ENCODE measurements at regions not wholly inside any gene's neighbourhood (a gene's known extent, or its start where the extent isn't known, plus 50 kb on each side); places are given as distances from the start of the nearest gene placed in this dataset.

- DNase-seq (ENCODE audit: low spot score) = no peak
Measured at GRCh38 chr6:140980265-140980887, 1152.3 kb upstream of the GJE1 start.

DNA sequence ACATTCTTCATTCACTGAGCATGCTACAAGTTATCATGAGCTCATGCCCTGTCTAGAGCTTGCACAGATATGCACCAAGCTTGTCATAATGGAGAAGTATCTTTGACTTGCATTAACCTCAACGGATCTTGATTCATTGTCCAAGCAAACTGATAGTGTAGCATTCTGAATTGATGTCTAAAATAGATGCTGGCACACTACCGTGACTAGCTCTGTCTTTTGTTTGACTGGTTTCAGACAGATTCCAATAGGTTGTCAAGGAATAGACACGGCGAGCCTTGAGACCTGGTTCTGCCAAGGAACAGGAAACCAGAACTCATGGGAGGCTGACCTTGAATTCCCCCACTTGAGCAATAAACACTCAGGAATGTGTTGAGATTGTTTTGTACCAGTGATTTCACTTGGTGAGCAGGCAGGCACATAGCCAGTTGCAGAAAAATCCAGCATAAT, 1153.1 kb upstream of the GJE1 start:
- peak; percentile 17 for DNase-seq (ENCODE audit: low spot score)

DNA sequence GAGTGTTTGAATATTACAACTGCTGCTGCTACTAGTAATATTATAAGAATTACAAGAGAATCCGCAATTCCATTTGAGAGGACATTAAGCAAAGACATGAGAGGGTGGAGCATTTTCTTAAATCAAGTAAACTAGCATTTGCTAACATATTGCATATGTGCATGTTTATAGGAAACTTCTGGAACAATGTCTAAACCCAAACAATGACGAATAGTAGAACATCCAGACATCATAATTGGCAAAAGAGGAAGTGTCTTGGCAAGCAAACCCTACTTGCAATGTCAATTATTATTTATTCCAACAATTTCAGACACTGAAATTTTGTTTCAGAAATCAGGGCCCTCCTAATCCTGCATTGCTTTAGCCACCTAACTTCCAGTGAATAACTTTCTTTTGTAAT, 1155.3 kb upstream of the GJE1 start:
- DNase-seq (ENCODE audit: low spot score) = no peak

GRCh38 chr6:140976806-140977205, 1155.9 kb upstream of the GJE1 start:
- no peak for DNase-seq (ENCODE audit: low spot score)

DNA sequence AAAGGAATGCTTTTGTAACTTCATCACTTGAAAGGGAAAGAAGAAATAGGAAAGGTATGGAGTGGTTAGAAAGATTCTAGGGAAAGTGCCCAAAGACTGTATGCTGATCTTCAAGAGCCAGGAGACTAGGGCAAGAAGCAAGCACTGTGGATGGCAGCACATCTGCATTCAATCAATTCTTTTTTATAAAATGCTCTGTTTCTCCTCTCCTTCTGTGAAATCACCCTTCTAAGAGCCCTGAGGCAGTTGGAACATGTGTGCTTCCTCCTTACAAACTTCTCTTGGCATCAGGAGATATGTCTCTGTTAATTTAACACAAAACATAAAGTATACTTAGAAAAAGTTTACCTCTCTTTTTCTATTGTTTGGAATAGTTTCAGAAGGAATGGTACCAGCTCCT, 1162.2 kb upstream of the GJE1 start:
- no peak for DNase-seq (ENCODE audit: low spot score)

DNA sequence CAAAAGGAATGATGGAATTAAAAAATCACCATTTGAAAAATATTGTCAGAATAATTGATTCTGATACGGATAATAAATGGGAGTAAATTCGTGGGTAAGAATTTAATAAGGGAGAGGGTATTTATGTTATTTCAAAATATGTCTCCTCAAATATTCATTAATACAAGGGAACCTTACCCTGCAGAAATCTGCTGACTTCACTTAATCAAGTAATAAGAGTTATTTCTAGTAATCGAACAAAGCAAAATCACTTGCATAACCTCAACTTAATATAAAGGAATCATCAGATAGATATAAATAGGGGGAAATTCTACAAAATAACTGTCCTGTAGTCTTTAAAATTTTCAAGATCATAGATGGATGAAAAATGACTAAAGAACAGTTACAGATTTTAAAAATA, 1164.7 kb upstream of the GJE1 start:
- DNase-seq (ENCODE audit: low spot score) = no peak

DNA sequence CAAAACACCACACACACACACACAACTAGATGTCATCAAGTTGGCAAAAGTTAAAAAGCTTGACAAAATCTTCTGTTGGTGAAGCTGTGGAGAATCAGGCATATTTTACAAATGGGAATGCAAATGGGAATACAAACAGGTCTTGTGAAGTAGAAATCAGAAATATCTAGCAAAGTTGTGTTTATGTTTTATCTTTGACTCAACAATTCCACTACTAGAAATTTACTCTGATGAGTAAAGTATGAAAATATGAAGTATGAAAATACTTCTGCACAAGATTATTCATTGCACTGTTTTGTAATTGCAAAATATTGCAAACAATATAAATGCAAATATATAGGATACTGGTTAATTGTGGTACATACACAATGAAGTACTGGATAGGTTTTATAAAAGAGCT, 1166.0 kb upstream of the GJE1 start:
- no peak for DNase-seq (ENCODE audit: low spot score)

DNA sequence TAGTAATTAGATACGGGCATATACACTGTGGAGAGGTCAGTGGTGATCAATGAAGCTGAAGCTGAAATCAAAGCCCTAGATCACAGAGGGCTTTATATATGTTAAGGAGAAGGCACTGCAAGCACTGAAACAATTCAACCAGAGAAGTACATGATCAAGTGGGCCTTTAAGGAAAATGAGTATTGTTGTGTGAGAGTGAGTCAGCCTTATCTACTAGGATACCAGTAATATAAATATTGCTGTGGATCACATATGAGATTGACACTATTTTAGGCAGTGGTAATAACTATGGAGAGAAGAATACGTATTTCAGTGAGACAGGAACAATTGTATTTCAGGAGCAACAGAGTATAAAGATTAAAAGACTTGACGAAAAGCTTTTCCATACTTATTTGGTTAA, 1172.2 kb upstream of the GJE1 start:
- no peak for DNase-seq (ENCODE audit: low spot score)

- no peak for DNase-seq (ENCODE audit: low spot score)
Measured at GRCh38 chr6:140957386-140957785, 1175.3 kb upstream of the GJE1 start.

DNA sequence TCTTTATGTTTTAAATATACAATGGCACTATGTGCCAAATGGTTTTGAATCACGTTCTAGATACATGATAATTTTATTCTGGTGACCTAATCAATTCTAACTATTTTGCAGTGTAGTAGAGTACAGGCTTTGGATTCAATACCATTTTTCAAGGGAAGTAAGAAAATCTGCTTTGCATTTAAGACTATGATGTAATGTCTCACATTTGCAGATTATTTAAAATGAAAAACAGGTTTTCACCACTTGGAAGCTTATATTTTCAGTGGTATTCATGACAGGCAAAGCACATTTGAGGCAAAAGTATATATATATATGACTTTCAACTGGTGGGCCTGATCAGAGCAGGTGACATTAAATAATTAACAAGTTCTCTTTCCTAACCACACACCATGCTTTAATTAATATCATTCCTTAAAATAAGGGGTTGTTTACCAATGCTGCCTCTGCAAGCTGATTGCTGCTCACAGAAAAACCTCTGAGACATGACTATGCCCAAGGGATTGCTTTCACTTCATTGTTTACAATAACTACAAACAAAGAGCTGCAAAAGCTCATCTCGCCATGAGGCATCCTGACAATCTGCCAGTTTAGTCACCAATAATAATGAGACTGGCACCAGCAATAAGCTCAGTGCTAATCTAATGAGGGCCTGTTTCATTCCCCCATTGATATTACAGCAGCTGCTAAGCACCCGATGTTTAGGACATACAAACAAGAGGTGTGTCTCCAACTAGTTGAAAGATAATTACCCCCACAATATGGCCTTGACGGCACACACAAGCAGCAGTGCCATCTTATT, 1176.0 kb upstream of the GJE1 start:
- DNase-seq (ENCODE audit: low spot score) = no peak

DNA sequence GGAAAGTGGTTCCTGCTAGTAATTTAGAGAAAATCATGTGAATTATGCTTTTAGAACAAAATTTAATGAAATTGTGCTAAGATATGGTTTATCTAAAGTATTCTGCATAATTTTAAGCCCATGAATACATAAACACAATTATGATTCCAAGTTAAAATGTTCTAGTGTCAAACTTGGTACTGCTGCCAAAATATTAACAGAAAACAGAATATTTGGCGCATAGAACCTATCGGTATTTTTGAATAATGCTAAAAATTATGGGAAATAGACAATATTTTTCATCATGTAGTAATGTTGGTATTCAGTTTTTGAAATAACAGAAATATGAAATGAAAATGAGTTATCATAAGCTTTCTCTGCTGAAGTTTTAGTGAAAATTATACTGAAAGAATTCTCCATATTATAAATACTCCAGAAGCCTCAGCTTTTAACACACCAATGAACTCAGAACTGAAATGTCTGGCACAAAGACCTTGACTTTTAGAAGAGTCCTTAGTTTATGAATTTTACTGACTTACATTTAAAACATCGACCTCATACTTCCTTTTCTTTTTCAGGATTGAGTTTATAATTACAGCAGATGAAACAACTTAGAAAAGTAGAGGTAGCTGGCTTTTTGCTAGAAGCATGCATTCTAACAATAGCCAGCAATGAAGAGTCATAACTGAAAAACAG, 1192.3 kb upstream of the GJE1 start:
- DNase-seq (ENCODE audit: low spot score) = no peak

- no peak for DNase-seq (ENCODE audit: low spot score)
Measured at GRCh38 chr6:140932909-140933308, 1199.8 kb upstream of the GJE1 start.

GRCh38 chr6:140931581-140931980, 1201.1 kb upstream of the GJE1 start:
- DNase-seq (ENCODE audit: low spot score) = no peak

DNA sequence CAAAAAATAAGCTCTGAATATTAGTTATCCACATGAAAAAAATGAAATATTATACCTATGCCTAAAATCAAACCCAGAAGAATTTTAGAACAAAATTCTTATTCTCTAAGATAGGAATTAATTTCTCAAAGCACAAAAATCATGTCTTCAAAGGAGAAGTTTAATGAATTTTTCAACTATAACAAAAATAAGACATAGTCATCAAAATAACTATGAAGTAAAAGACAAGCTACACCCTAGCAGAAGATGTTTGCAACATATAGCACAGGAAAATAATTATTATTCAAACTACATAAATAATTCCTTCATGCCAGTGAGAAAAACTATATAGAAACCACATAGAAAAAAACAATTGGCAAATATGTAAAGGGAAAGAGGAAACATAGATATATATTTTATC, 1203.6 kb upstream of the GJE1 start:
- no peak for DNase-seq (ENCODE audit: low spot score)

DNA sequence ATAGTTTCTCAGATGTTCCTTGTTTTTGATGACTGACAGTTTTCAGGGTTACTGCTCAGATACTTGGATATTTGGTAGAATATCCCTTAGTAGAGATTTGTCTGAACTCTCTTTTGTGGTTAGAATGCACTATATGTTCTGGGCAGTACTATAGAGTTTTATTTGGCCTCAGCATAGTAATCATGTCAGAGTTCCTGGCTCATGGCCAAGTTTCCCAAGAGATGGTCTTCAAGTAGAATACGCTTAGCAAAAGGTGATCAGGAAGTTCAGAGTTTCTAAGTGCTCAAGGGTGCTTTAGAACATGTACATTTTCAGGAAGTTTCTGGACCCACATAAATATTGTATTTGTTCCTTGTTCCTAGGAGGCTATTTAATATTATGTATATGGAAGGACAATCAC, 1209.7 kb upstream of the GJE1 start:
- DNase-seq (ENCODE audit: low spot score) = no peak

DNA sequence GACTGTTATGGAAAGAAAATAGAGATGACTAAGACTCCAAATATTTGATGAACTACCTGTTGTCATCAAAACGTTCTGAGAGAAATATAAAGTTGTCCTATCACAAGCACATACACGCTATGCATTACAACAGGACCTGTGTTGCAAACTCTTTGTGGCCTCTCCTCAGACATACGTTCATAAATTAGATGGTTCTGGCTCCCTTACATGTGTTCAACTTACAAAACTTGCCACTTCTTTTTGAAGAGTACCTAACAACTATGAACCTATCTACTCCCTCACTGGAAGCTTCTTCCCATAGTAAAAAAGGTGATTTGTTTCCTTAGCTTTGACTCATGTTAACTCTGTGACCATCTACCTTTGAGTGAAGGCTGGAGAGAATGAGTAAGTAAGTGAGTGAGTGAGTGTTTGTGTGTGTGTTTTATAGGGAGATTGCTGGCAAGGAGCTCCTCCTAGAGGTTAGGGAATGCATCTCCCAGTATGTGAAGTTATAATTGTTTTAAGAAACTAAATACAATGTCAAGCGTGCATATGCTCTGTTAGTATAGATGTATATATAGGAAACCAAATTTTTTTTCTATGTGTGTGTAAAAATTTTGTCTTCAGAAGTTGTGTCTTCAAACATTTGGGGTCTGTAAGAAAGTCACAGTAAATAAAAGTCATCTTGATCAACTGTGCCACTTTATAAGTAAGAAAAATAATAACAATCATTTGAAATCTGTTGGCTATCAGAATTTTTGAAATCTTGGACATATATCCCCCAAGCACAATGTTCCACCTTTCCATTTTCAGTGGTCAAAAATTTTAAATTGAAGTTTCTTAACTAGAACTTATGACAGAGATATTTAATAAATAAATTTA, 1211.1 kb upstream of the GJE1 start:
- DNase-seq (ENCODE audit: low spot score) = peak; percentile 27

- no peak for DNase-seq (ENCODE audit: low spot score)
Measured at GRCh38 chr6:140917911-140918310, 1214.8 kb upstream of the GJE1 start.

DNA sequence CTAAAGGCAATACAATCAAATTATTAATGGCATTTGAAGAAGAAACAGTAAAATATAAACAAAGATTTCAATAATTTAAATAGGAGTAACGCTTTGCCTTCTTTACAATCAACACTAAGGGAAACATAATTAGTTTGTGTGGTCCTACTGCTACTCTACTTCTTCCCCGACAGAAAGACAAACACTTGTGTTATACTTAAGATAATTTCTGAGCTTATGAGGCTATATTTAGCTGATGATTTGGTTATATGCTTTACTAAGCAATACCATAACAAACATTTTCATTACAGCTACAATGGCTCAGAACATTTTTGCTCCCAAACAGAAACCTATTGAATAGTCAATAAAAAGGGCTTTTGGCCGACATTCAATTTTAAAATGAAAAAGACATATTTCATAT, 1217.2 kb upstream of the GJE1 start:
- no peak for DNase-seq (ENCODE audit: low spot score)

GRCh38 chr6:140915103-140915502, 1217.6 kb upstream of the GJE1 start:
- DNase-seq (ENCODE audit: low spot score) = no peak

DNA sequence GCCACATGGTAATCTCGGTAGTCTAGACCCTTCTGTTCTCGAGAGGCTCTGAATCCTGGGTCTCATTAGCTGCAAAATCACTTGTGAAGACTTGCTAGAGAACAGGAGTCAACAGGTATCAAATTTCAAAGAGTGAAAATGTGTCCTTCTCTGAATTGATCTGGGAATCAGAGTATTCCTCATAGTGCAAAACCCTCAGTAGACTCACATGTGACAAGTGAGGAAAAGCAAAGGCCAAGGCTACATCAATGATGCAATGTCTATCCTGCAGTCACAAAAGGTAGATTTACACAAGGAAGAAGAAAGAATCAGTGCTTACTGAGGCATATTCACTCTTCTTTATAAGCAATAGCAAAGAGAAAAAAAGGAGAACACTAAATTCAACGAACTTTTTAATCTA, 1220.0 kb upstream of the GJE1 start:
- no peak for DNase-seq (ENCODE audit: low spot score)

- no peak for DNase-seq (ENCODE audit: low spot score)
Measured at GRCh38 chr6:140909625-140910024, 1223.1 kb upstream of the GJE1 start.

DNA sequence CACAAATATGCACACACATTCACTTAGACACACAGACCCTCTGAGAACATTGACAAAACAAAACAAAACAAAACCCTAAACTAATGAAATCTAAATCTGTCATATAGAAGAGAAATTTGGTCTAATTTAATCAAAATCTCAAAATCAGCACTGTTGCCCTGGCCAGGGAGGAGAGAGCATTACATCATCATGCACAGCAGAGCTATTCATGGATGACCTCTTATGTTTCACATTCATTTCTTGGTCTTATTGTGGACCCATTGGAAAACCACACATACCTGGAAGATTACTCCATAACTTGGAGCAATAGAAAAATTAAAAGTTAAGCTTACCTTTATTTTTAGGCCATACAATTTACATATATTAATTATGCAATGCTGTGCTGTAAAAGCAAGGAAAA, 1223.6 kb upstream of the GJE1 start:
- peak; percentile 23 for DNase-seq (ENCODE audit: low spot score)
